NCI-H1930 (cell line): ENCODE measurements at regions not wholly inside any gene's neighbourhood (a gene's known extent, or its start where the extent isn't known, plus 50 kb on each side); places are given as distances from the start of the nearest gene placed in this dataset.
A peak's percentile ranks its signal among the peaks of the same experiment; 100 is the strongest.
"Not testable (repeated sequence)": the region's sequence is repeated elsewhere in the genome, so short reads cannot be mapped to it uniquely, and the experiment has no call there.

Source experiments
- DNase-seq, 2 experiments: peaks; one replicate each; lab custom pipeline; 2025; lab: John Stamatoyannopoulos, UW

DNA sequence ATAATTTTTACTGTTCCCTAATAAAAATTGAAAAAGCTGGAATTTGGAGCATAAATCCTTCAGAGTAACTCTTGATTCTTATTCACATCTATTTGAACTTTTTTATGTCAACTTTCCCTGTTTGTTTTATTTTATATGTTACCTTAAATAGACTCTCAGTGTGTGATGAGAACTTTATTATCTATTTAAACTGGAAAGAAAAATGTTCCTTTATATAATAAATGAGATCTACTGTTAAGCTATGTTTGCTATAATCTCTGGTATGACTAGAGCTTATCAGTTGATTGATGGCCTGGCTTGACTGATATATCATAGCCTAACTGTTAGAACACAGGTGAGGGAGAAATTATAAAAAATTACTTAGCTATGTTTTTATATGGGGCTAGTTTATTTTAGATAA lies 330.6 kb upstream of the EPHA6 start:
- no peak for DNase-seq

DNA sequence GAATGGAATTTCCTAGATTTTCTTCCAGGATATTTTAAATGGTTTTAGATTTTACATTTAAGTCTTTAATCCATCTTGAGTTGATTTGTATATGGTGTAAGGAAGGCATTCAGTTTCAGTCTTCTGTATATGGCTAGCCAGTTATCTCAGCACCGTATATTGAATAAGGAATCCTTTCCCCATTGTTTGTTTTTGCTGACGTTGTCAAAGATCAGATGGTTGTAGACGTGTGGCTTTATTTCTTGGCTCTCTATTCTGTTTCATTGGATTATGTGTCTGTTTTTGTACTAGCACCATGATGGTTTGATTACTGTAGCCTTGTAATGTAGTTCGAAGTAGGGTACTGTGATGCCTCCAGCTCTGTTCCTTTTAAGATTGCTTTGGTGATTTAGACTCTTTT lies 325.7 kb upstream of the EPHA6 start:
- no peak for DNase-seq

DNA sequence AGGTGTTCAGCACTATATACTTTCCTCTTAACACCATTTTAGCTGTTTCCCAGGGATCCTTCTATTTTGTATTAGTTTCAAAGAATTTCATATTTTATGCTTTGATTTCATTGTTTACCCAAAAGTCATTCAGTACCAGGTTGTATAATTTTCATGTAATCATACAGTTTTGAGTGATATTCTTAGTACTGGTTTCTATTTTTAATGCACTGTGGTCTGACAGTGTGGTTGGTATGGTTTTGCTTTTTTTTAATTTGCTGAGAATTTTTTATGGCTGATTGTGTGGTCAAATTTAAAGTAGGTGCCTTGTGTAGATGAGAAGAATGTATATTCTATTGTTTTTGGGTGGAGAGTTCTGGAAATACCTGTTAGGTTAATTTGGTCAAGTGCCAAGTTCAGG lies 323.4 kb upstream of the EPHA6 start:
- no peak for DNase-seq

DNA sequence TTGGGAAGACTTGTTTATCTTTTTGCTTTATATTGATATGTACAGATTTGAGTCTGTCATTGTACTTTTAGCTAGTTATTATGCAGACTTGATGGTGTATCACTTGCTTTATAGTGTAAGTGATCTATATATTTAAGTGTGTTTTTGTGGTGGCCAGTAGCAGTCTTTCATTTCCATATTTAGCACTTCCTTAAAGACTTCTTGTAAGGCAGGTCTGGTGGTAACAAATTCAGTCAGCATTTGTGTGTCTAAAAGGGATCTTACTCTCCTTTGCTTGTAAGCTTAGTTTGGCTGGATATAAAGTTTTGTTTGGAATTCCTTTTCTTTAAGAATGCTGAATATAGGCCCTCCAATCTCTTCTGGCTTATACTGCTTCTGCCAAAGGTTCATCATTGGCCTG lies 322.5 kb upstream of the EPHA6 start:
- no peak for DNase-seq

- no peak for DNase-seq
Observed at GRCh38 chr3:96510334-96510733, 304.1 kb upstream of the EPHA6 start.

DNA sequence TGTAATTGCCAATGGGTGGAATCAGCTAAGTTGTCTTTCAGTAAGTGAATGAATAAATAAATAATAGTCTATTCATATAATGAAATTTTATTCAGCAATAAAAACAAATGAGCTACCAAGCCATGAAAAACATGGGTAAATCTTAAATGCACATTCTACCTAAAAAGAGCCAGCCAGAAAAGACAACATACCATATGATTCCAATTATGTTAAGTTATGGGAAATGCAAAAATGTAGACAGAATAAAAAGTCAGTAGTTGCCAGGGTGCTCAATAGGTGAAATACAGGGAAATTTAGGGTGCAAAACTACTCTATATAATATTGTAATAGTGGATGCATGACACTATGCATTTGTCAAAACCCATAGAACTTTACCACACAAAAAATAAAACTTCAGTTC lies 277.2 kb upstream of the EPHA6 start:
- no peak for DNase-seq

- DNase-seq = no peak
Observed at GRCh38 chr3:96538186-96538585, 276.2 kb upstream of the EPHA6 start.

DNA sequence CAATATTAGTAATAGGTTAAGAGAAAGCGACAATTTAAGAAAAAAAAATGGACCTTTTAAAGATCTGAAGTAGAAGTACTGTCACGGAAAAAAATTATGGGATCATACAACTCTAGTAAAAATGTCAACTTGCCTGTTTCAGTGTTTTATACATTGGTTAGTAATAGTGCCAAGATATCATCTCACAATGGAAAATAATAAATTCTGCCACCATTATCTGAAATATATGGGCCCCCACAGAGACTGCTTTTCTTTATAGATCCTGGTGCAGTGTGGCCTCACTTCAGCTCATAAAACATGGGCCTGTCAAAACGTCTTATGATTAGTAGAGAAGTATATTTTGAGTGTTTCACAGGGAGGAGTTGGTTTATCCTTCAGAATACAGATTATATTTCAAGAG lies 266.3 kb upstream of the EPHA6 start:
- no peak for DNase-seq

GRCh38 chr3:96576935-96577334 lies 237.5 kb upstream of the EPHA6 start:
- no peak for DNase-seq

- no peak for DNase-seq
Observed at GRCh38 chr3:96584066-96584465, 230.3 kb upstream of the EPHA6 start.

DNA sequence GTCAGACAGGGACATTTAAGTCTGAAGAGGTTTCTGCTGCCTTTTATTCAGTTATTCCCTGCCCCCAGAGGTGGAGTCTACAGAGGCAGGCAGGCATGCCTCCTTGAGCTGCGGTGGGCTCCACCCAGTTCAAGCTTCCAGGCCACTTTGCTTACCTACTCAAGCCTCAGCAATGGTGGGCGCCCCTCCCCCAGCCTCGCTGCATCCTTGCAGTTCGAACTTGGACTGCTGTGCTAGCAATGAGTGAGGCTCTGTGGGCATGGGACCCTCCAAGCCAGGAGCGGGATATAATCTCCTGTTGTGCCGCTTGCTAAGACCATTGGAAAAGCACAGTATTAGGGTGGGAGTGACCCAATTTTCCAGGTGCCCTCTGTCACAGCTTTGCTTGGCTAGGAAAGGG lies 207.5 kb upstream of the EPHA6 start:
- DNase-seq = not testable (repeated sequence)

DNA sequence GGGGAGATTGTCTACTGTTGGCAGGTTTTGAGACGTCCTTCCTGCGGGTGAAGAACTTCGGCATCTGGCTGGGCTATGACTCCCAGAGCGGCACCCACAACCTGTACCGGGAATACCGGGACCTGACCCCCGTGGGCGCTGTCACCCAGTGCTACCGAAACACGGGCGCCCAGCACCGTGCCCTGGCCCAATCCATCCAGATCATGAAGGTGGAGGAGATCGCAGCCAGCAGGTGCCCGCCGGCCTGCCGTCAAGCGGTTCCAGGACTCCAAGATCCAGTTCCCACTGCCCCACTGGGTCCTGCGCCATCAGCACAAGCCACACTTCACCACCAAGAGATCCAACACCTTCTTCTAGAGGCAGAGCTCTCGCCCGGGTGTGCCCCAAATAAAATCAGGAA lies 194.9 kb upstream of the EPHA6 start:
- no peak for DNase-seq

- no peak for DNase-seq
Observed at GRCh38 chr3:96622878-96623277, 191.5 kb upstream of the EPHA6 start.

DNA sequence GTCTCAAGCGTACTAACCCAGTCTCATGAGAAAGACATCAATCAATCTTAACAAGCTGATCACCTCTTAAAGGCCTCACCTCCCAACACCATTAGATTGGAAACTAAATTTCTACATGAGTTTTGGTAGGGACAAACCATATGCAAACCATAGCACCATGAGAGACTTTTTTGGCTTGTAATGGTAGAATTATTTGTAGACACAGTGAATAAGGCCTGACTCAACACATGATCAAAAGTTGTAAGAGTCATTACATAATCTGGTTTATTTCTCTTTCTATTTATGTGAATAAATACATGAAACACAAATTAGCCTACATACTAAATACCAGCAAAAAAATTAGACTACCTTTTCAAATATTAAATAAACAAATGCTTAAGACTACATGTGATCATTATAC lies 183.3 kb upstream of the EPHA6 start:
- no peak for DNase-seq

GRCh38 chr3:96646596-96646995 lies 167.8 kb upstream of the EPHA6 start:
- no peak for DNase-seq

DNA sequence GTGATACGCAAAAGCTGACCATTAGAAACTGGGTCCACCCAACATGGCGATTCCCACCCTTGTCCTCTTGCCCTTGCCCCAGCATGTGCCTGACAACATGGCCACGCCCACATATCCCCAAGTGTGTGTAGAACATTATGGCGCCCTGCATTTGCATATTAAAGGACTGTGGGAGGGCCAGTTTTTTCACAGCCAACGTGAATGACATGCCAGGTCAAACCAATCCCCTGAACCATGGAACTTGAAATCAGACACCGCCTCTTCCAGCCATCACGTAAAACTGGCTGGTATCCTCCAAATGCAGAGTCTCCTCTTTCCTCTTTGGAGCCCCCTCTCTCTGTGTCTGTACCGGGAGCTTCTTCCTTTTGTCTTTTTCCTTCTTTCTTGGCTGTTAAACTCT lies 156.7 kb upstream of the EPHA6 start:
- peak; percentile 29 to 56 for DNase-seq

DNA sequence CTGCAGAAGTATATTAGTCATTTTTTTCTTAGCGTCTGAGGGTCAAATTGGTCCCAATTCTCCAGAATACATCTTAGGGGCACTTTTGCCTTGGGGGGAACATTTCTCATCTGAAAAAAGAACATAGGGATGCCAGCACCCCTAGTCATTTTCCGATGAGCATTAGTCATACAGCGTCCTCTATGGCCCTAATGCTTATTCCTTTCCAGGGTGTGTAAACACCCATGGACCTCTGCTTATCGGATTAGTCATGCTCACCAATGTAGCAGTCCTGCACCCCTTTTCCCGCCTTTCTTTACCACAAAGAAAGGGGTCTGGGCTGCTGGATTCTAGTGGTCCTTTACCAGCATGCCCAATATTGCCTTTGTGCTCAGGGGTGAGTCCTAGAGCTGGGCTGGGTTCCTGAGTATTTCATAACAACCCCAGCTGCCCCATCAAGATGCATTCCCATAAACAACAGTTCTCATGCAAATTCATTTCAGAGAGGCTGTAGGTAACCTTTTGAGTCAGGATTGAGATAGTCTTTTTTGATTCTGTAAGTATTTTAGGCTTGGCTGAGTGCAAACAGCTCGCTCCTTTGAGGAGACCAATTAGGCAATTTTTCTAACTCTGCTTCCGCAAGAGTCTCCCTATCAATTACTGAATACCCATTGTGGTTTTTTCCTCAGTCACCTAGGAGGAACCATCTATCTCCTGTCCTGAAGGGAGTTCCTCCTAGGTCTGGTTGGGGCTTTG lies 142.4 kb upstream of the EPHA6 start:
- DNase-seq = not testable (repeated sequence)

- no peak for DNase-seq
Observed at GRCh38 chr3:96677156-96677555, 137.2 kb upstream of the EPHA6 start.

- DNase-seq = no peak
Observed at GRCh38 chr3:96678325-96678724, 136.1 kb upstream of the EPHA6 start.

- no peak for DNase-seq
Observed at GRCh38 chr3:96700322-96701315, 113.8 kb upstream of the EPHA6 start.

- DNase-seq = no peak
Observed at GRCh38 chr3:96705895-96706294, 108.5 kb upstream of the EPHA6 start.

DNA sequence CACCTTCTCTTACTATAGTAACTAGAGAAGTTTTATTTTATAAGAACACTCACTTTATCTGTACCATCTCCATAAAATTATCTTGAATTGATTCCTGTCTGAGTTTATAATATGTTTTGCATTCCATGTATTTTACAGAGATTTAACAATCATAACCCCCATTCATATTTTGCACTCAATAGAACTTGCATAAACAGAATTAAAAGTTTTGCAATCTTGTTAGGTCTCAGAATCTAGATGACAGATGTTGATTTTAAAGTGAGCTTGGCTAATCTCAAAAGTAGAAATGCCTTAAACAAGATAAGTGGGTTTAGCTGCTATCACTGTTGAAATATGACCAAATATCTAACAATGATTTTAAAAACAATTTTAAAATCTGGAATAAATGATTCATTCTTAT lies 107.9 kb upstream of the EPHA6 start:
- DNase-seq = no peak

DNA sequence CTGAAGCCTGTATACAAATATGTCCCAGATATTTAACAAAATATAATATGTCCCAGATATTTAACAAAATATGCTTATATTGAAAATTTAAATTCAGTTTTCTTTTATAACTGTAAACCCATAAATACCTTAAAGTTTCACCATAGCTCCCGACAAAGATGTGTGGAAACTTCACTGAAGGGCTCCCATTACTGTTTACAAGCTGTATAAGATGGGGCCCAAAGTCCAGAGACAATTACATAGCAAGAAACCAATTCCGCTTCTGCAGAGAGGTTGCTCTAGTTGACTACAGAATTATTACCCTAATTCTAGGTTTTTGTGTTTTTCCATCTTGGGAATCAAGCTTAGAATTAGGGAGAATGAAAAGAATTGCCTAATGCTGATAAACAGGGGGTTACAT lies 102.6 kb upstream of the EPHA6 start:
- DNase-seq = no peak
